Lower leg skin (tissue), 3 donors: ENCODE measurements at regions not wholly inside any gene's neighbourhood (a gene's known extent, or its start where the extent isn't known, plus 50 kb on each side); places are given as distances from the start of the nearest gene placed in this dataset.

ENCODE experiments used
- CTCF ChIP-seq, 3 donors: fragments of 450-650 bp; IDR thresholded peaks; one replicate each; pipeline ENCODE4 v1.5.1; 2016; ENCODE audit warnings: antibody characterized with exemption in 3 of 3, mild to moderate bottlenecking in 3 of 3, moderate library complexity in 2 of 3
- POLR2A ChIP-seq, 2 donors: fragments of 450-650 bp; IDR thresholded peaks; one replicate each; pipeline ENCODE4 v1.6.1; 2016 to 2017; ENCODE audit warnings: antibody characterized with exemption in 2 of 2, mild to moderate bottlenecking in 1 of 2, moderate library complexity in 1 of 2

- no peak for TF ChIP-seq CTCF (IDR thresholded peaks at IDR 0.05)
- TF ChIP-seq POLR2A (IDR thresholded peaks at IDR 0.05), result no peak
These were observed 108.0 kb upstream of the LEF1 start for GRCh38 chr4:108276690-108277089.
